ENCODE measurements at regions not wholly inside any gene's neighbourhood (a gene's known extent, or its start where the extent isn't known, plus 50 kb on each side); places are given as distances from the start of the nearest gene placed in this dataset.

DNA sequence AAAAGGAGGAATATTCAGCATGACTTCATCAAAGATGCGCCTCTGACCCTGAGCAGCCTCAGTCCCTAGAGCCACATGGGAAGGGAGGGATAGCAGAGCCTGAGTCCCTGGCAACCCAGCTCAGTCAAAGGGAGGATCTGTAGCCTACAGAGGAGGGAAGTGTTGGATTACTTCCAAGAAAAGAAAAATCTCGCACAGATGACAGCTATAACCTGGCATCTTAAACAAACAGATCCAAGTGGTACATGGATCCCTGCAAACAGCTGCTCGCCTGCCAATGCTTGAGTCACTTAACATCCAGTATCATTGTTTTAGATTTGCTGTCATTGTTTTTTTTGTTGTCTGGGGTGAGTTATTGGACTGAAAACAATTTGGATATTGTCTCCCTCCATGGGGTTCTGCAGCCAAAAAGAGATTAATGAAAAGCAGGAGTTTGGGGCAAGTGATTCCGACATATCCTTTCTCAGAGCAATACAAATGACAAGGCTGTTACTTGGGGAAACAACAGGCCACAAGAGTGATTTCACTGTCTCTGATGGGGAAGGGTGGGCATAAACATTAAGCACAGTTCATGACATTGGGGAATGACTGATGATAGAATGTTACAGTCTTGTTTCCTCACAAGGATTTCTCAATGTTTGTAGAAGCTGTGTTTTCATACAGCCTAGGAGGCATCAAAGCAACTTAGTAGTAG lies 153.5 kb upstream of the KIF2A start:
- H3K4me1 Mint-ChIP-seq (ENCODE audit: low read depth, unreplicated experiment), result no peaks in the 10 kb centered on the region
- intact Hi-C loops (cut with micrococcal nuclease; ENCODE audit: unreplicated experiment), result no loop called here
- H3K4me3 Mint-ChIP-seq (ENCODE audit: low read depth, unreplicated experiment), result no peak overlapping the region
- CTCF ChIA-PET, result no interaction called here
- no peaks in the 10 kb centered on the region for H3K36me3 Mint-ChIP-seq (ENCODE audit: insufficient read depth, unreplicated experiment)
- peaks cover 73% of the 10 kb centered on the region for H3K27me3 Mint-ChIP-seq (ENCODE audit: unreplicated experiment)
- no TSS peak for BruUV-seq (replicated peaks)
- peaks cover 3% of the 10 kb centered on the region for H3K9me3 Mint-ChIP-seq (ENCODE audit: low read depth, unreplicated experiment)
- TF ChIP-seq CTCF (IDR thresholded peaks at IDR 0.05; ENCODE audit: unreplicated experiment), result no peak
- no peak overlapping the region for H3K27ac Mint-ChIP-seq (ENCODE audit: unreplicated experiment)
- DNase-seq, result no peak

GRCh38 chr5:62154758-62155157 lies 151.2 kb upstream of the KIF2A start:
- Mint-ChIP-seq H3K27me3 (ENCODE audit: unreplicated experiment) (peaks cover 62% of the 10 kb centered on the region), H3K27ac (ENCODE audit: unreplicated experiment) (no peak overlapping the region), H3K9me3 (ENCODE audit: low read depth, unreplicated experiment) (peaks cover 3% of the 10 kb centered on the region), H3K4me3 (ENCODE audit: low read depth, unreplicated experiment) (no peak overlapping the region), H3K4me1 (ENCODE audit: low read depth, unreplicated experiment) (no peaks in the 10 kb centered on the region), H3K36me3 (ENCODE audit: insufficient read depth, unreplicated experiment) (no peaks in the 10 kb centered on the region)
- intact Hi-C loops (cut with micrococcal nuclease; ENCODE audit: unreplicated experiment), result no loop called here
- DNase-seq, result no peak
- no TSS peak for BruUV-seq (replicated peaks)
- CTCF ChIA-PET, result interaction anchor here (1.2 kb wide), 1 partner anchor 11 kb away, joined by 3 read pairs; no protein-coding TSS in a partner anchor
- TF ChIP-seq CTCF (IDR thresholded peaks at IDR 0.05; ENCODE audit: unreplicated experiment), result no peak

GRCh38 chr5:62155988-62156387 lies 150.0 kb upstream of the KIF2A start:
- H3K27me3 Mint-ChIP-seq (ENCODE audit: unreplicated experiment), result peaks cover 57% of the 10 kb centered on the region
- no peaks in the 10 kb centered on the region for H3K36me3 Mint-ChIP-seq (ENCODE audit: insufficient read depth, unreplicated experiment)
- TF ChIP-seq CTCF (IDR thresholded peaks at IDR 0.05; ENCODE audit: unreplicated experiment), result no peak
- no peak for DNase-seq
- BruUV-seq (replicated peaks), result no TSS peak
- H3K4me1 Mint-ChIP-seq (ENCODE audit: low read depth, unreplicated experiment), result no peaks in the 10 kb centered on the region
- no peak overlapping the region for H3K4me3 Mint-ChIP-seq (ENCODE audit: low read depth, unreplicated experiment)
- peaks cover 3% of the 10 kb centered on the region for H3K9me3 Mint-ChIP-seq (ENCODE audit: low read depth, unreplicated experiment)
- CTCF ChIA-PET, result no interaction called here
- intact Hi-C loops (cut with micrococcal nuclease; ENCODE audit: unreplicated experiment), result no loop called here
- H3K27ac Mint-ChIP-seq (ENCODE audit: unreplicated experiment), result no peak overlapping the region

DNA sequence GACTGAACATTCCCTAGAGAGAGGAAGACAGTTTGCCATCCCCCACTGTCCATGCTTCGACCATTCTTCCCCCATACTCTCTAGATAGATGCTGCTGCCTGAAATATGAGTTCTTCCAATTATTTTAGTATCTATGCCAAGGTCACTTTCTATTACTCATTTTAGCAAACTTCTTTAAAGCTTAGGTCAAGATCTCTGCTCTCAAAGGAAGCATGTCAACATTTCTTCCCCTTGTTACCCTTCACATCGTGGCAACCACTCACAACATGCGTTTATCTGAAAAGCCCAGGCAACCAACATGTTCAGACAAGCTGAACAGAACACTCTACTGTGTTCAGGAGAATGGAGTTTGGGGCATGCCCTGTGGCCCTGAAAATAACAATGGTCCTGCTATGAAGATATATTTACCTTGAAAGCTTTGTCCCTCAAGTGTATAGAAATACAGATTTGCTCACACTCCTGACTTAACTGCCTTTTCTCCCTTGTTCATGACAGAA lies 138.4 kb upstream of the KIF2A start:
- peaks cover 62% of the 10 kb centered on the region for H3K27me3 Mint-ChIP-seq (ENCODE audit: unreplicated experiment)

More for the DNA sequence above, 138.4 kb upstream of the KIF2A start:
- no TSS peak for BruUV-seq (replicated peaks)
- intact Hi-C loops (cut with micrococcal nuclease; ENCODE audit: unreplicated experiment), result no loop called here
- Mint-ChIP-seq H3K9me3 (ENCODE audit: low read depth, unreplicated experiment) (no peaks in the 10 kb centered on the region), H3K36me3 (ENCODE audit: insufficient read depth, unreplicated experiment) (no peaks in the 10 kb centered on the region), H3K4me3 (ENCODE audit: low read depth, unreplicated experiment) (no peak overlapping the region), H3K27ac (ENCODE audit: unreplicated experiment) (no peak overlapping the region), H3K4me1 (ENCODE audit: low read depth, unreplicated experiment) (no peaks in the 10 kb centered on the region)
- no peak for DNase-seq
- CTCF ChIA-PET, result no interaction called here
- TF ChIP-seq CTCF (IDR thresholded peaks at IDR 0.05; ENCODE audit: unreplicated experiment), result no peak
